Psoas muscle (tissue), 7 donors: ENCODE measurements at regions not wholly inside any gene's neighbourhood (a gene's known extent, or its start where the extent isn't known, plus 50 kb on each side); places are given as distances from the start of the nearest gene placed in this dataset.
"Not testable (repeated sequence)": the region's sequence is repeated elsewhere in the genome, so short reads cannot be mapped to it uniquely, and the experiment has no call there.

Experiments
- ATAC-seq, 4 donors: fragments of 200-7000 bp; cut with Tn5 transposase; one replicate each; pipeline ENCODE4 v1.9.1; 2020; ENCODE audit warnings: moderate library complexity in 3 of 4, mild to moderate bottlenecking in 2 of 4
- DNase-seq, 2 donors: peaks; one replicate each; pipeline ENCODE4 v3.0.0-alpha.2; 2020
- H3K27ac ChIP-seq: fragments of 200-600 bp; one replicate; pipeline ENCODE4 v1.8.0; 2022
- H3K27me3 ChIP-seq, 3 donors: fragments of 200-600 bp in 1 of 3; one replicate each; pipeline versions ENCODE4 v1.6.1 to v1.8.0; 2013 to 2022; ENCODE audit warnings: low read length in 2 of 3, mild to moderate bottlenecking in 2 of 3, moderate library complexity in 1 of 3; ENCODE audit not compliant: insufficient read depth in 3 of 3
- H3K36me3 ChIP-seq, 2 donors: fragments of 200-600 bp in 1 of 2; one replicate each; pipeline versions ENCODE4 v1.6.1 to v1.8.0; 2013 to 2022; ENCODE audit warnings: low read depth in 1 of 2, mild to moderate bottlenecking in 1 of 2, moderate library complexity in 1 of 2; ENCODE audit not compliant: insufficient read depth in 1 of 2
- H3K4me1 ChIP-seq: fragments of 200-600 bp; one replicate; pipeline ENCODE4 v1.8.0; 2022
- H3K4me3 ChIP-seq: fragments of 200-600 bp; one replicate; pipeline ENCODE4 v1.8.0; 2022; ENCODE audit warnings: mild to moderate bottlenecking
- H3K9me3 ChIP-seq: fragments of 200-600 bp; one replicate; pipeline ENCODE4 v1.8.0; 2022
- WGBS, 3 donors: extraction: QIAGEN DNeasy Blood & Tissue Kit; methylation state at CpG; one replicate each; pipeline versions ENCODE4 v1.1.6 to v1.1.7; 2013; 5-methylcytosine and 5-hydroxymethylcytosine counted together
- intact Hi-C, 2 donors: fragments of 100-400 bp; cut with DNase I; formaldehyde crosslinking; loops; one replicate each; pipeline versions ENCODE4 v1.11.0 to v1.14.2; 2022
- donor health status: healthy with polysubstance abuse.
- donor health status: DM: no; HTN: no; CAD: no; lungs with moderate emphysema.
- donor health status: Bipolar disorder and iron deficiency.
- donor health status: healthy.
- donor health status: DM: yes; HTN: yes; CAD: no.
- donor health status: DM: no; HTN: no; CAD: no.
- donor health status: DM: yes; HTN: yes; CAD: no.

DNA sequence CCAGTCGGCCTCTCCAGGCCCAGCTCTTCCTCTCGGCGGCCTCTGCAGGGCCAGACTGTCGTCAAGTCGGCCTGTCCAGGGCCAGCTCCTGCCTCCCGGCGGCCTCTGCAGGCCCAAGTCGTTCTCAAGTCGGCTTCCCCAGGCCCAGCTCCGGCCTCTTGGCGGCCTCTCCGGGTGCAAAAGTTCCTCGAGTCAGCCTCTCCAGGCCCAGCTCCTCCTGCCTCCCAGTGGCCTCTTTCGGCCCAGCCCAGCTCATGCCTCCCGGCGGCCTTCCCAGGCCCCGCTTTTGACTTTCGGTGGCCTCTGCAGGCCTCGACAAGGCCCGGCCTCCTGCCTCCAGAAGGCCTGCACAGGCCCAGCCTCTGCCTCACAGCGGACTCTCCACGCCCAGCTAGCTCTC is 51.7 kb upstream of the METTL14 start:
- H3K27ac ChIP-seq, H3K4me3 ChIP-seq, DNase-seq, H3K9me3 ChIP-seq, intact Hi-C loops, ATAC-seq, H3K4me1 ChIP-seq, H3K27me3 ChIP-seq: not testable (repeated sequence)
- WGBS, 3 donors: 95 to 97% (median 95%) methylated on average over 13 to 21 of the region's 22 CpGs
- H3K36me3 ChIP-seq: peaks cover 0 to 19% of the 10 kb centered on the region in 2 donors

DNA sequence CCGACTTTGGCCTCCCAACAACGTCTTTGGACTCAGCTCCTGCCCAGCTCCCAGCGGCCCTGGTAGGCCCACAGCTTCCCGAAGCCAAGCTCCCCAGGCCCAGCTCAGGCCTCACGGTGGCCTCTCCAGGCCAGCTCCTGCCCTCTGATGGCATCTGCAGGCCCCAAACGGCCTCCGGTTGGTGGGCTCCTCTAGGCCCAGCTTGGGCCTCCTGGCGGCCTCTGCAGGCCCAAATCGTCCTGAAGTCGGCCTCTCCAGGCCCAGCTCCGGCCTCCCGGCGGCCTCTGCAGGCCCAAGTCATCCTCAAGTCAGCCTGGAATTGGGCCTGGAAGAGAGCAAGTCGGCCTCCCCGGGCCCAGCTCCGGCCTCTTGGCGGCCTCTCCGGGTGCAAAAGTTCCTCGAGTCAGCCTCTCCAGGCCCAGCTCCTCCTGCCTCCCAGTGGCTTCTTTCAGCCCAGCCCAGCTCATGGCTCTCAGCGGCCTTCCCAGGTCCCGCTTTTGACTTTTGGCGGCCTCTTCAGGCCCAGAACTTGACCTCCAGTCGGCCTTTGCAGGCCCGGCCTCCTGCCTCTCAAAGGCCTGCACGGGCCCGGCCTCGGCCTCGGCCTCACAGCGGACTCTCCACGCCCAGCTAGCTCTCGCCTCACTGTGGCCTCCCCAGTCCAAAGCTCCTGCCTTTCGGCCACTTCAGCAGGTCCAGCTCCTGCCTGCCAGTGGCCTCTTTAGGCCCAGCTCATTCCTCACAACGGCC is 50.9 kb upstream of the METTL14 start:
- H3K9me3 ChIP-seq, H3K27me3 ChIP-seq, H3K4me1 ChIP-seq, DNase-seq, H3K27ac ChIP-seq, H3K4me3 ChIP-seq, intact Hi-C loops, ATAC-seq: not testable (repeated sequence)
- peaks cover 0 to 19% of the 10 kb centered on the region in 2 donors for H3K36me3 ChIP-seq
- 94 to 96% (median 94%) methylated on average over 16 to 33 of the region's 33 CpGs for WGBS, 3 donors
